NCI-H82 treated with DMSO at 0.1 percent for 48 hours (cell line): ENCODE measurements at regions not wholly inside any gene's neighbourhood (a gene's known extent, or its start where the extent isn't known, plus 50 kb on each side); places are given as distances from the start of the nearest gene placed in this dataset.
"Not testable (repeated sequence)": the region's sequence is repeated elsewhere in the genome, so short reads cannot be mapped to it uniquely, and the experiment has no call there.

ENCODE experiments used
- DNase-seq: peaks from one replicate; lab custom pipeline; 2025; ENCODE audit not compliant: unreplicated experiment; lab: John Stamatoyannopoulos, UW

- no peak for DNase-seq
Measured at GRCh38 chr6:16832043-16832567, 70.8 kb upstream of the ATXN1 start.

- DNase-seq = no peak
Measured at GRCh38 chr6:16831136-16831535, 69.9 kb upstream of the ATXN1 start.

- no peak for DNase-seq
Measured at GRCh38 chr6:16828058-16828457, 66.8 kb upstream of the ATXN1 start.

- DNase-seq = no peak
Measured at GRCh38 chr6:16827627-16828026, 66.4 kb upstream of the ATXN1 start.

GRCh38 chr6:16825784-16826183 is 64.5 kb upstream of the ATXN1 start:
- DNase-seq = no peak

- DNase-seq = no peak
Measured at GRCh38 chr6:16824845-16825685, 63.8 kb upstream of the ATXN1 start.

- DNase-seq = no peak
Measured at GRCh38 chr6:16823718-16824352, 62.6 kb upstream of the ATXN1 start.

- DNase-seq = no peak
Measured at GRCh38 chr6:16822975-16823717, 61.9 kb upstream of the ATXN1 start.

- no peak for DNase-seq
Measured at GRCh38 chr6:16822529-16822928, 61.3 kb upstream of the ATXN1 start.

- DNase-seq = no peak
Measured at GRCh38 chr6:16821834-16822264, 60.6 kb upstream of the ATXN1 start.

GRCh38 chr6:16820262-16820661 is 59.0 kb upstream of the ATXN1 start:
- DNase-seq = not testable (repeated sequence)

- no peak for DNase-seq
Measured at GRCh38 chr6:16819752-16820151, 58.5 kb upstream of the ATXN1 start.

GRCh38 chr6:16818992-16819626 is 57.8 kb upstream of the ATXN1 start:
- no peak for DNase-seq

GRCh38 chr6:16817594-16817993 is 56.3 kb upstream of the ATXN1 start:
- no peak for DNase-seq

GRCh38 chr6:16816891-16817290 is 55.6 kb upstream of the ATXN1 start:
- no peak for DNase-seq

- no peak for DNase-seq
Measured at GRCh38 chr6:16812993-16813392, 51.7 kb upstream of the ATXN1 start.

- DNase-seq = no peak
Measured at GRCh38 chr6:16811277-16811979, 50.2 kb upstream of the ATXN1 start.
